H9 (cell line): ENCODE measurements at regions not wholly inside any gene's neighbourhood (a gene's known extent, or its start where the extent isn't known, plus 50 kb on each side); places are given as distances from the start of the nearest gene placed in this dataset.

Source experiments
- DNase-seq: peaks from one replicate; pipeline ENCODE4 v3.0.0-alpha.2; 2017
- H2AFZ ChIP-seq: one replicate; pipeline ENCODE4 v1.6.1; 2013; ENCODE audit warnings: mild to moderate bottlenecking, low read length, control low read depth, moderate library complexity
- H2AK5ac ChIP-seq: 2 replicates; pipeline ENCODE4 v1.6.1; 2013; ENCODE audit warnings: low read length, control low read depth, mixed read lengths; ENCODE audit not compliant: insufficient read length
- H2BK120ac ChIP-seq: one replicate; pipeline ENCODE4 v1.6.1; 2013; ENCODE audit warnings: low read depth, mild to moderate bottlenecking, low read length, control low read depth, inconsistent platforms; ENCODE audit not compliant: poor library complexity, severe bottlenecking
- H2BK12ac ChIP-seq: 2 replicates; pipeline ENCODE4 v1.6.1; 2013; ENCODE audit warnings: low read length, control low read depth, mixed read lengths, low read depth; ENCODE audit not compliant: insufficient read length
- H2BK15ac ChIP-seq: 2 replicates; pipeline ENCODE4 v1.6.1; 2013; ENCODE audit warnings: low read depth, low read length, control low read depth
- H2BK20ac ChIP-seq: one replicate; pipeline ENCODE4 v1.6.1; 2013; ENCODE audit warnings: low read depth, mild to moderate bottlenecking, low read length, control low read depth, inconsistent platforms; ENCODE audit not compliant: poor library complexity, severe bottlenecking
- H2BK5ac ChIP-seq: 2 replicates; pipeline ENCODE4 v1.6.1; 2013; ENCODE audit warnings: low read length, control low read depth, mixed read lengths; ENCODE audit not compliant: insufficient read length
- H3K14ac ChIP-seq: 2 replicates; pipeline ENCODE4 v1.6.1; 2013; ENCODE audit warnings: low read length, control low read depth; ENCODE audit not compliant: insufficient read depth
- H3K18ac ChIP-seq: 2 replicates; pipeline ENCODE4 v1.6.1; 2013; ENCODE audit warnings: low read depth, mild to moderate bottlenecking, mixed read lengths, low read length, control low read depth; ENCODE audit not compliant: insufficient read length
- H3K23ac ChIP-seq: 2 replicates; pipeline ENCODE4 v1.6.1; 2013; ENCODE audit warnings: low read length, control low read depth, mixed read lengths, low read depth; ENCODE audit not compliant: insufficient read length
- H3K23me2 ChIP-seq: 2 replicates; pipeline ENCODE4 v1.6.1; 2013; ENCODE audit warnings: low read depth, mild to moderate bottlenecking, mixed read lengths, low read length, control low read depth; ENCODE audit not compliant: insufficient read length, poor library complexity, severe bottlenecking
- H3K27ac ChIP-seq: 2 replicates; pipeline ENCODE4 v1.5.1; 2013; ENCODE audit warnings: low read length, control low read depth, mixed read lengths, low read depth; ENCODE audit not compliant: insufficient read length
- H3K27me3 ChIP-seq: 2 replicates; pipeline ENCODE4 v1.6.1; 2013; ENCODE audit warnings: low read length, control low read depth, inconsistent platforms; ENCODE audit not compliant: insufficient read depth
- H3K4ac ChIP-seq: 2 replicates; pipeline ENCODE4 v1.6.1; 2013; ENCODE audit warnings: low read depth, mild to moderate bottlenecking, control low read depth, inconsistent platforms, low read length, moderate library complexity
- H3K4me1 ChIP-seq: 2 replicates; pipeline ENCODE4 v1.6.1; 2013; ENCODE audit warnings: low read length, control low read depth, inconsistent platforms; ENCODE audit not compliant: insufficient read depth
- H3K4me2 ChIP-seq: 2 replicates; pipeline ENCODE4 v1.6.1; 2013; ENCODE audit warnings: low read length, control low read depth, mixed read lengths; ENCODE audit not compliant: insufficient read length, insufficient read depth
- H3K56ac ChIP-seq: 2 replicates; pipeline ENCODE4 v1.6.1; 2013; ENCODE audit warnings: low read depth, mild to moderate bottlenecking, mixed read lengths, low read length, control low read depth; ENCODE audit not compliant: insufficient read length
- H3K79me1 ChIP-seq: 2 replicates; pipeline ENCODE4 v1.6.1; 2013; ENCODE audit warnings: low read depth, mild to moderate bottlenecking, moderate library complexity, low read length, control low read depth, inconsistent platforms; ENCODE audit not compliant: insufficient read depth, poor library complexity, severe bottlenecking
- H3K79me2 ChIP-seq: 2 replicates; pipeline ENCODE4 v1.6.1; 2013; ENCODE audit warnings: low read length, control low read depth, inconsistent platforms; ENCODE audit not compliant: insufficient read depth
- H3K9ac ChIP-seq: 2 replicates; pipeline ENCODE4 v1.6.1; 2013; ENCODE audit warnings: low read length, control low read depth, mixed read lengths; ENCODE audit not compliant: insufficient read length; ENCODE audit errors: extremely low read depth
- H3K9me3 ChIP-seq: one replicate; pipeline ENCODE4 v1.6.1; 2013; ENCODE audit warnings: low read depth, low read length, inconsistent platforms; ENCODE audit not compliant: control insufficient read depth
- H3T11ph ChIP-seq: one replicate; pipeline ENCODE4 v1.6.1; 2013; ENCODE audit warnings: mild to moderate bottlenecking, low read length, control low read depth, inconsistent platforms
- H4K20me1 ChIP-seq: one replicate; pipeline ENCODE4 v1.6.1; 2013; ENCODE audit not compliant: control insufficient read depth, insufficient read length, insufficient read depth
- H4K5ac ChIP-seq: 2 replicates; pipeline ENCODE4 v1.6.1; 2013; ENCODE audit warnings: low read depth, mild to moderate bottlenecking, mixed read lengths, low read length, control low read depth; ENCODE audit not compliant: insufficient read length
- H4K8ac ChIP-seq: replicated peaks from 2 replicates; pipeline ENCODE4 v1.6.1; 2013; ENCODE audit warnings: low read length, control low read depth, mixed read lengths, low read depth; ENCODE audit not compliant: insufficient read length
- H4K91ac ChIP-seq: 2 replicates; pipeline ENCODE4 v1.6.1; 2013; ENCODE audit warnings: low read depth, mild to moderate bottlenecking, moderate library complexity, mixed read lengths, low read length, control low read depth; ENCODE audit not compliant: insufficient read length
- H3K27ac Mint-ChIP-seq, 3 experiments: 2 replicates in 2 of 3; 3 replicates in 1 of 3; pipeline ENCODE4 v1.8.0; 2020 to 2021; ENCODE audit warnings: mixed read lengths in 3 of 3, mild to moderate bottlenecking in 1 of 3, moderate library complexity in 1 of 3
- H3K27me3 Mint-ChIP-seq: 2 replicates; pipeline ENCODE4 v1.8.0; 2021; ENCODE audit warnings: low read depth, mild to moderate bottlenecking, moderate library complexity, mixed read lengths
- H3K36me3 Mint-ChIP-seq, 3 experiments: 2 replicates in 2 of 3; 3 replicates in 1 of 3; pipeline ENCODE4 v1.8.0; 2020 to 2021; ENCODE audit warnings: low read depth in 3 of 3, mixed read lengths in 3 of 3; ENCODE audit not compliant: insufficient read depth in 1 of 3
- H3K4me1 Mint-ChIP-seq, 2 experiments: 2 replicates each; pipeline ENCODE4 v1.8.0; 2020; ENCODE audit warnings: mixed read lengths in 2 of 2
- H3K4me3 Mint-ChIP-seq, 2 experiments: 2 replicates in 1 of 2; 3 replicates in 1 of 2; pipeline ENCODE4 v1.8.0; 2020 to 2021; ENCODE audit warnings: mild to moderate bottlenecking in 2 of 2, mixed read lengths in 2 of 2, moderate library complexity in 1 of 2
- H3K9me3 Mint-ChIP-seq, 2 experiments: 2 replicates in 1 of 2; 3 replicates in 1 of 2; pipeline ENCODE4 v1.8.0; 2020; ENCODE audit warnings: mild to moderate bottlenecking in 2 of 2, mixed read lengths in 2 of 2, moderate library complexity in 1 of 2
- WGBS: extraction: QIAGEN DNeasy Blood & Tissue Kit; methylation state at CpG from one replicate; pipeline ENCODE4 v1.1.7; 2013; ENCODE audit warnings: missing lambda C conversion rate, low lambda C conversion rate, mixed read lengths; ENCODE audit not compliant: insufficient read length; ENCODE audit errors: extremely low coverage; 5-methylcytosine and 5-hydroxymethylcytosine counted together
- TF ChIP-seq, protein P1 (sequence below): fragments of 200-600 bp; sonication (generic); conservative IDR thresholded peaks from 3 replicates; pipeline ENCODE4 v1.8.0; 2021; ENCODE audit warnings: antibody characterized with exemption, mild to moderate bottlenecking

DNA sequence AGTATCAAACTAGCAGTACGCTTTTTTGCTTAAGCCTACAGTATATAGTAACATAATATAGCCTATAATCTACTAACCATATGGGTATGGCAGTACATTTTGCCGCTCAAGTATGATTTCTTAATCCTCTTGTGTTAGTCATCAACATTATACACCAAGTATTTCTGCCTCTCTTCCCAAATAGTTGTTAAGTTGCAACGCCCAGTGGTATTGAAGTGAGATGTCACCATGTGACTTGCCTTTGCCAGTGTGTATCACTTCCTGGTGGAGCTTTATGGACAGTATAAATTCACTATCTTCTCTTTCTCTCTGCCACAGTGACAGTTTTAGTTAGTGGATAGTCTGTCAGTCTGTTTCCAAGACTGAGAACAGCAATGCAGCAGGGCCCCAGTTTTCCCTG is 535.5 kb downstream of the PDHA2 start:
- Histone ChIP-seq H3T11ph (no peak overlapping the region), H2BK5ac (no peak overlapping the region), H3K18ac (no peak overlapping the region), H3K4me2 (no peak overlapping the region), H3K4ac (no peak overlapping the region), H2AFZ (no peak overlapping the region), H2BK12ac (no peak overlapping the region), H3K27ac (no peak overlapping the region), H3K4me1 (no peaks in the 10 kb centered on the region), H4K8ac (no peak overlapping the region), H3K9ac (no peak overlapping the region), H3K27me3 (no peaks in the 10 kb centered on the region), H3K56ac (no peak overlapping the region), H3K9me3 (no peaks in the 10 kb centered on the region), H3K23ac (no peak overlapping the region), H2AK5ac (no peak overlapping the region), H4K91ac (no peak overlapping the region), H4K20me1 (no peaks in the 10 kb centered on the region), H2BK20ac (no peak overlapping the region), H3K14ac (no peak overlapping the region), H2BK15ac (no peak overlapping the region), H3K79me2 (no peaks in the 10 kb centered on the region), H3K79me1 (no peaks in the 10 kb centered on the region), H2BK120ac (no peak overlapping the region), H3K23me2 (no peaks in the 10 kb centered on the region), H4K5ac (no peak overlapping the region)
- no peaks in the 10 kb centered on the region for H3K4me1 Mint-ChIP-seq
- H3K27me3 Mint-ChIP-seq: no peaks in the 10 kb centered on the region
- no CpG with 5 or more reads among the region's 3 CpGs for WGBS
- no peak overlapping the region for H3K27ac Mint-ChIP-seq
- TF ChIP-seq, protein P1, sequence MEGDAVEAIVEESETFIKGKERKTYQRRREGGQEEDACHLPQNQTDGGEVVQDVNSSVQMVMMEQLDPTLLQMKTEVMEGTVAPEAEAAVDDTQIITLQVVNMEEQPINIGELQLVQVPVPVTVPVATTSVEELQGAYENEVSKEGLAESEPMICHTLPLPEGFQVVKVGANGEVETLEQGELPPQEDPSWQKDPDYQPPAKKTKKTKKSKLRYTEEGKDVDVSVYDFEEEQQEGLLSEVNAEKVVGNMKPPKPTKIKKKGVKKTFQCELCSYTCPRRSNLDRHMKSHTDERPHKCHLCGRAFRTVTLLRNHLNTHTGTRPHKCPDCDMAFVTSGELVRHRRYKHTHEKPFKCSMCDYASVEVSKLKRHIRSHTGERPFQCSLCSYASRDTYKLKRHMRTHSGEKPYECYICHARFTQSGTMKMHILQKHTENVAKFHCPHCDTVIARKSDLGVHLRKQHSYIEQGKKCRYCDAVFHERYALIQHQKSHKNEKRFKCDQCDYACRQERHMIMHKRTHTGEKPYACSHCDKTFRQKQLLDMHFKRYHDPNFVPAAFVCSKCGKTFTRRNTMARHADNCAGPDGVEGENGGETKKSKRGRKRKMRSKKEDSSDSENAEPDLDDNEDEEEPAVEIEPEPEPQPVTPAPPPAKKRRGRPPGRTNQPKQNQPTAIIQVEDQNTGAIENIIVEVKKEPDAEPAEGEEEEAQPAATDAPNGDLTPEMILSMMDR: no peak
- H3K4me3 Mint-ChIP-seq: no peak overlapping the region
- no peak for DNase-seq
- peaks cover 3 to 11% (median 4%) of the 10 kb centered on the region in 3 experiments; a peak in 5 of 7 replicates for H3K36me3 Mint-ChIP-seq
- peaks cover 6 to 8% of the 10 kb centered on the region in 2 experiments for H3K9me3 Mint-ChIP-seq
